HepG2 (cell line): ENCODE measurements at regions not wholly inside any gene's neighbourhood (a gene's known extent, or its start where the extent isn't known, plus 50 kb on each side); places are given as distances from the start of the nearest gene placed in this dataset.

Experiments
- ATAC-seq: fragments of 200-7000 bp; cut with Tn5 transposase; 3 replicates; pipeline ENCODE4 v1.9.1; 2020; ENCODE audit warnings: mild to moderate bottlenecking, moderate library complexity
- BruUV-seq: library from RNA; stranded (reverse); fragments of 400-500 nt; replicated peaks from 2 replicates; lab custom pipeline; 2021; lab: Mats Ljungman, UMichigan
- CTCF ChIA-PET: fragments of 300-600 bp; formaldehyde crosslinking; extraction: SDS; loops from one replicate; lab custom pipeline; 2021; ENCODE audit warnings: low total read pairs, inconsistent platforms, low intra/inter-chr PET ratio; lab: Yijun Ruan, JAX
- POLR2A ChIA-PET: fragments of 350-600 bp; sonication (Branson Sonifier 250); formaldehyde crosslinking; loops from one replicate; lab custom pipeline; 2020; ENCODE audit warnings: antibody characterized with exemption, inconsistent platforms; lab: Yijun Ruan, JAX
- DNase-seq: peaks from one replicate; pipeline ENCODE4 v3.0.0-alpha.2; 2015; ENCODE audit warnings: low spot score
- FAIRE-seq: peaks from 3 replicates; lab custom pipeline; 2011; peaks lifted over from hg19 to GRCh38; lab: Jason Lieb, UNC
- H2AFZ ChIP-seq: one replicate; pipeline ENCODE4 v1.6.1; 2011; ENCODE audit warnings: low read length, inconsistent platforms
- H3K27ac ChIP-seq: fragments of 300-600 bp; 3 replicates; pipeline ENCODE4 v1.8.0; 2011; ENCODE audit warnings: mixed run types, mild to moderate bottlenecking, mixed read lengths, low read length, inconsistent platforms; ENCODE audit not compliant: insufficient read depth; ENCODE audit errors: extremely low read length
- H3K27me3 ChIP-seq, 2 experiments: fragments of 200-600 bp in 1 of 2; 2 replicates in 1 of 2; 3 replicates in 1 of 2; pipeline versions ENCODE4 v1.6.0 to v1.8.0; 2011; ENCODE audit warnings: low read length in 2 of 2, mild to moderate bottlenecking in 2 of 2, moderate library complexity in 2 of 2, inconsistent platforms in 1 of 2; ENCODE audit not compliant: insufficient read depth in 2 of 2, control insufficient read depth in 1 of 2
- H3K36me3 ChIP-seq, 2 experiments: fragments of 200-600 bp in 1 of 2; replicated peaks in 1 of 2; 2 replicates in 1 of 2; 3 replicates in 1 of 2; pipeline versions ENCODE4 v1.5.1 to v1.8.0; 2011; ENCODE audit warnings: low read length in 2 of 2, inconsistent platforms in 1 of 2; ENCODE audit not compliant: insufficient read depth in 2 of 2, control insufficient read depth in 1 of 2
- H3K4me1 ChIP-seq: 2 replicates; pipeline ENCODE4 v1.5.1; 2012; ENCODE audit warnings: low read length, inconsistent platforms; ENCODE audit not compliant: insufficient read depth
- H3K4me2 ChIP-seq: 2 replicates; pipeline ENCODE4 v1.6.0; 2011; ENCODE audit warnings: low read depth, low read length, inconsistent platforms
- H3K4me3 ChIP-seq, 3 experiments: fragments of 200-600 bp in 1 of 3; sonication (generic), shearing (Covaris generic) in 1 of 3; replicated peaks in 1 of 3; 2 replicates each; pipeline ENCODE4 v1.5.1; 2011 to 2016; ENCODE audit warnings: low read length in 3 of 3, inconsistent platforms in 2 of 3, low read depth in 2 of 3, mild to moderate bottlenecking in 2 of 3, control low read depth in 1 of 3, mixed read lengths in 1 of 3; ENCODE audit not compliant: insufficient read depth in 1 of 3
- H3K79me2 ChIP-seq: one replicate; pipeline ENCODE4 v1.6.1; 2011; ENCODE audit warnings: low read length, inconsistent platforms; ENCODE audit not compliant: insufficient read depth
- H3K9ac ChIP-seq: 2 replicates; pipeline ENCODE4 v1.6.0; 2011; ENCODE audit warnings: mild to moderate bottlenecking, low read depth, low read length, inconsistent platforms; ENCODE audit not compliant: insufficient read depth
- H3K9me3 ChIP-seq: 2 replicates; pipeline ENCODE4 v1.5.1; 2012; ENCODE audit warnings: mild to moderate bottlenecking, low read length
- H4K20me1 ChIP-seq: 2 replicates; pipeline ENCODE4 v1.6.0; 2011; ENCODE audit warnings: inconsistent platforms, mild to moderate bottlenecking, low read length, moderate library complexity; ENCODE audit not compliant: insufficient read depth
- BORCS8-MEF2B ChIP-seq: sonication (generic); formaldehyde crosslinking; IDR thresholded peaks from 2 replicates; pipeline ENCODE4 v1.8.0; 2022; ENCODE audit warnings: mild to moderate bottlenecking, missing genetic modification reagents
- MED1 ChIP-seq: sonication (generic); formaldehyde crosslinking; IDR thresholded peaks from 2 replicates; pipeline ENCODE4 v1.4.0; 2020; ENCODE audit warnings: missing genetic modification reagents
- MYNN ChIP-seq: sonication (generic); formaldehyde crosslinking; IDR thresholded peaks from 2 replicates; pipeline ENCODE4 v1.4.0; 2020; ENCODE audit warnings: mild to moderate bottlenecking, low read depth, missing genetic modification reagents
- PHB2 ChIP-seq: fragments of 450-650 bp; IDR thresholded peaks from 2 replicates; pipeline ENCODE4 v1.6.1; 2018; ENCODE audit not compliant: partially characterized antibody
- REL ChIP-seq: sonication (generic); formaldehyde crosslinking; conservative IDR thresholded peaks from 2 replicates; pipeline ENCODE4 v1.8.0; 2022; ENCODE audit warnings: mild to moderate bottlenecking, missing genetic modification reagents, moderate library complexity
- ZFP37 ChIP-seq: sonication (generic); formaldehyde crosslinking; IDR thresholded peaks from 2 replicates; pipeline ENCODE4 v1.4.0; 2020; ENCODE audit warnings: missing genetic modification reagents, borderline replicate concordance
- ZKSCAN1 ChIP-seq: fragments of 150-350 bp; IDR thresholded peaks from 2 replicates; pipeline ENCODE4 v1.6.1; 2014; ENCODE audit warnings: low read length
- ZNF143 ChIP-seq: sonication (generic); formaldehyde crosslinking; IDR thresholded peaks from 2 replicates; pipeline ENCODE4 v1.4.0; 2020; ENCODE audit warnings: missing genetic modification reagents
- ZNF318 ChIP-seq: sonication (generic); formaldehyde crosslinking; IDR thresholded peaks from 2 replicates; pipeline ENCODE4 v1.4.0; 2020; ENCODE audit warnings: mild to moderate bottlenecking, missing genetic modification reagents
- ZNF558 ChIP-seq: sonication (generic); formaldehyde crosslinking; IDR thresholded peaks from 2 replicates; pipeline ENCODE4 v1.9.0; 2022; ENCODE audit warnings: mild to moderate bottlenecking, missing genetic modification reagents, borderline replicate concordance
- WGBS: methylation state at CpG from one replicate; pipeline ENCODE4 v1.1.6; 2017; ENCODE audit warnings: low lambda C conversion rate; 5-methylcytosine and 5-hydroxymethylcytosine counted together
- in situ Hi-C: cut with HindIII; loops from 2 replicates; pipeline ENCODE4 v1.10.0; 2017; ENCODE audit warnings: low pct_unique_long_range_greater_than_20kb; ENCODE audit not compliant: extremely low pct_ligation_motif_present
- intact Hi-C: fragments of 100-400 bp; cut with micrococcal nuclease; formaldehyde crosslinking; loops from one replicate; pipeline ENCODE4 v1.10.0; 2022; ENCODE audit not compliant: unreplicated experiment
- TF ChIP-seq, protein P1 (sequence below): sonication (generic); formaldehyde crosslinking; IDR thresholded peaks from 2 replicates; pipeline ENCODE4 v1.4.0; 2020; ENCODE audit warnings: missing genetic modification reagents

DNA sequence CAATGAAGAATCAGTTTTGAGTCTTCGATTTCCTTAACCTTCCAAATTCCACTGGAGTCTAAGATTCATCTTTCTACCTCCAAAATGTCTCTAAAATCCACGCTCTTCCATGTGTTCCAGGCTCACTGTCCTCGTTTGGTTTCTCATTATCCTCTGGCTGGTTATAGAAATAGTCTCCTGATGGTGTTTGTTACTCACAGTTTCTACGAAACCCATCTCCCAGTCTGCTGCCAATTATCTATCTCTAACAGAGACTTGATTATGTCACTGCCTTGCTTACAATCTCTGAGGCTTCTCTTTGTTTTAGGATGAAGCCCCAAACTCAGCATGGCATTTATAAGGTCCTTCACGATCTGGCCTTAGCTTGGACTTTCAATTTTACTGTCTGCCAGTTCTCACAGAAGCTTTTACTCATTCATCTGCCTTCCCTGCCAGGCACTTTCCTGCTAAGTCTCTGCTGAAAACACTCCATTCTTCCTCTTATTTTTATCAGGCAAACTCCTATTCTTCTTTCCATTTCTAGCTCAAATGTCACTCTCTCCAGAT lies 339.6 kb upstream of the SGCD start (continued):
- TF ChIP-seq ZFP37 (CRISPR knock-in tag) = no peak

- ChIA-PET POLR2A (no interaction called here), CTCF (no interaction called here)
- Histone ChIP-seq H3K27me3 (no peaks in the 10 kb centered on the region), H3K4me2 (no peak overlapping the region), H3K27ac (no peak overlapping the region), H4K20me1 (no peaks in the 10 kb centered on the region), H3K79me2 (no peaks in the 10 kb centered on the region), H3K4me3 (no peak overlapping the region), H3K9me3 (no peaks in the 10 kb centered on the region), H2AFZ (no peak overlapping the region), H3K36me3 (no peaks in the 10 kb centered on the region), H3K9ac (no peak overlapping the region)
- intact Hi-C loops = no loop called here
- DNase-seq = no peak
- 5% methylated on average over 1 of the region's 1 CpG for WGBS
- in situ Hi-C loops = no loop called here
- no TSS peak for BruUV-seq
- TF ChIP-seq MED1 (no peak), BORCS8-MEF2B (CRISPR knock-in tag) (no peak), ZKSCAN1 (no peak), ZNF143 (no peak), ZNF318 (no peak), PHB2 (no peak), REL (CRISPR knock-in tag) (no peak), ZNF558 (no peak), MYNN (CRISPR knock-in tag) (no peak)
- TF ChIP-seq, protein P1, sequence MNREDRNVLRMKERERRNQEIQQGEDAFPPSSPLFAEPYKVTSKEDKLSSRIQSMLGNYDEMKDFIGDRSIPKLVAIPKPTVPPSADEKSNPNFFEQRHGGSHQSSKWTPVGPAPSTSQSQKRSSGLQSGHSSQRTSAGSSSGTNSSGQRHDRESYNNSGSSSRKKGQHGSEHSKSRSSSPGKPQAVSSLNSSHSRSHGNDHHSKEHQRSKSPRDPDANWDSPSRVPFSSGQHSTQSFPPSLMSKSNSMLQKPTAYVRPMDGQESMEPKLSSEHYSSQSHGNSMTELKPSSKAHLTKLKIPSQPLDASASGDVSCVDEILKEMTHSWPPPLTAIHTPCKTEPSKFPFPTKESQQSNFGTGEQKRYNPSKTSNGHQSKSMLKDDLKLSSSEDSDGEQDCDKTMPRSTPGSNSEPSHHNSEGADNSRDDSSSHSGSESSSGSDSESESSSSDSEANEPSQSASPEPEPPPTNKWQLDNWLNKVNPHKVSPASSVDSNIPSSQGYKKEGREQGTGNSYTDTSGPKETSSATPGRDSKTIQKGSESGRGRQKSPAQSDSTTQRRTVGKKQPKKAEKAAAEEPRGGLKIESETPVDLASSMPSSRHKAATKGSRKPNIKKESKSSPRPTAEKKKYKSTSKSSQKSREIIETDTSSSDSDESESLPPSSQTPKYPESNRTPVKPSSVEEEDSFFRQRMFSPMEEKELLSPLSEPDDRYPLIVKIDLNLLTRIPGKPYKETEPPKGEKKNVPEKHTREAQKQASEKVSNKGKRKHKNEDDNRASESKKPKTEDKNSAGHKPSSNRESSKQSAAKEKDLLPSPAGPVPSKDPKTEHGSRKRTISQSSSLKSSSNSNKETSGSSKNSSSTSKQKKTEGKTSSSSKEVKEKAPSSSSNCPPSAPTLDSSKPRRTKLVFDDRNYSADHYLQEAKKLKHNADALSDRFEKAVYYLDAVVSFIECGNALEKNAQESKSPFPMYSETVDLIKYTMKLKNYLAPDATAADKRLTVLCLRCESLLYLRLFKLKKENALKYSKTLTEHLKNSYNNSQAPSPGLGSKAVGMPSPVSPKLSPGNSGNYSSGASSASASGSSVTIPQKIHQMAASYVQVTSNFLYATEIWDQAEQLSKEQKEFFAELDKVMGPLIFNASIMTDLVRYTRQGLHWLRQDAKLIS = no peak
- TF ChIP-seq, all 625 proteins: peak for 0
- no peaks in the 10 kb centered on the region for H3K4me1 ChIP-seq
- ATAC-seq (no peak), FAIRE-seq (no peak)
Observed at GRCh38 chr5:155989879-155990278, 337.1 kb upstream of the SGCD start.
